ENCODE measurements at regions not wholly inside any gene's neighbourhood (a gene's known extent, or its start where the extent isn't known, plus 50 kb on each side); places are given as distances from the start of the nearest gene placed in this dataset.
"Not testable (repeated sequence)": the region's sequence is repeated elsewhere in the genome, so short reads cannot be mapped to it uniquely, and the experiment has no call there.

GRCh38 chr4:58871509-58871908 lies 1761.3 kb upstream of the IGFBP7 start:
- FAIRE-seq = no peak

- FAIRE-seq = no peak
Observed at GRCh38 chr4:58849026-58849425, 1738.8 kb upstream of the IGFBP7 start.

- no peak for FAIRE-seq
Observed at GRCh38 chr4:58843455-58843854, 1733.3 kb upstream of the IGFBP7 start.

- no peak for FAIRE-seq
Observed at GRCh38 chr4:58833126-58833525, 1722.9 kb upstream of the IGFBP7 start.

GRCh38 chr4:58825278-58825677 lies 1715.1 kb upstream of the IGFBP7 start:
- no peak for FAIRE-seq

- FAIRE-seq = not testable (repeated sequence)
Observed at GRCh38 chr4:58818560-58818959, 1708.4 kb upstream of the IGFBP7 start.

GRCh38 chr4:58809948-58810347 lies 1699.8 kb upstream of the IGFBP7 start:
- FAIRE-seq = no peak

GRCh38 chr4:58809366-58809765 lies 1699.2 kb upstream of the IGFBP7 start:
- no peak for FAIRE-seq

- no peak for FAIRE-seq
Observed at GRCh38 chr4:58808817-58809216, 1698.6 kb upstream of the IGFBP7 start.

GRCh38 chr4:58807843-58808615 lies 1697.8 kb upstream of the IGFBP7 start:
- FAIRE-seq = no peak

GRCh38 chr4:58776627-58777026 lies 1666.4 kb upstream of the IGFBP7 start:
- FAIRE-seq = no peak

GRCh38 chr4:58767598-58767997 lies 1657.4 kb upstream of the IGFBP7 start:
- no peak for FAIRE-seq

GRCh38 chr4:58766763-58767162 lies 1656.6 kb upstream of the IGFBP7 start:
- no peak for FAIRE-seq

- no peak for FAIRE-seq
Observed at GRCh38 chr4:58761563-58761962, 1651.4 kb upstream of the IGFBP7 start.

- no peak for FAIRE-seq
Observed at GRCh38 chr4:58760737-58761136, 1650.6 kb upstream of the IGFBP7 start.

GRCh38 chr4:58760100-58760499 lies 1649.9 kb upstream of the IGFBP7 start:
- FAIRE-seq = no peak

GRCh38 chr4:58749206-58749605 lies 1639.0 kb upstream of the IGFBP7 start:
- FAIRE-seq = no peak

GRCh38 chr4:58740897-58741296 lies 1630.7 kb upstream of the IGFBP7 start:
- FAIRE-seq = no peak

GRCh38 chr4:58739275-58739674 lies 1629.1 kb upstream of the IGFBP7 start:
- peak; percentile 55 for FAIRE-seq

- no peak for FAIRE-seq
Observed at GRCh38 chr4:58738375-58738774, 1628.2 kb upstream of the IGFBP7 start.

- FAIRE-seq = no peak
Observed at GRCh38 chr4:58734030-58734674, 1624.0 kb upstream of the IGFBP7 start.

- no peak for FAIRE-seq
Observed at GRCh38 chr4:58732973-58733372, 1622.8 kb upstream of the IGFBP7 start.

- no peak for FAIRE-seq
Observed at GRCh38 chr4:58723954-58724353, 1613.8 kb upstream of the IGFBP7 start.

GRCh38 chr4:58711039-58711438 lies 1600.9 kb upstream of the IGFBP7 start:
- FAIRE-seq = no peak

- no peak for FAIRE-seq
Observed at GRCh38 chr4:58688568-58688967, 1578.4 kb upstream of the IGFBP7 start.

Measured in endometrium (tissue), 2 donors.